ENCODE measurements at regions not wholly inside any gene's neighbourhood (a gene's known extent, or its start where the extent isn't known, plus 50 kb on each side); places are given as distances from the start of the nearest gene placed in this dataset.

GRCh38 chr12:98073610-98074009 lies 441.8 kb upstream of the TMPO start:
- Mint-ChIP-seq H3K4me1 (peaks cover 6 to 7% of the 10 kb centered on the region in 2 experiments), H3K9me3 (no peaks in the 10 kb centered on the region), H3K27ac (no peak overlapping the region; a peak in 1 of 7 replicates), H3K4me3 (no peak overlapping the region), H3K27me3 (ENCODE audit: low read depth) (no peaks in the 10 kb centered on the region), H3K36me3 (ENCODE audit: insufficient read depth in 1 of 3, low read depth in 3 of 3) (no peaks in the 10 kb centered on the region)
- Histone ChIP-seq H3K79me2 (ENCODE audit: insufficient read depth, low read length) (no peaks in the 10 kb centered on the region), H3K18ac (ENCODE audit: insufficient read length, low read depth, low read length) (no peak overlapping the region), H3K27me3 (ENCODE audit: insufficient read depth, low read length) (no peaks in the 10 kb centered on the region), H2AK5ac (ENCODE audit: insufficient read length, low read length) (no peak overlapping the region), H3K27ac (ENCODE audit: insufficient read length, low read depth, low read length) (no peak overlapping the region), H2AFZ (ENCODE audit: low read length) (no peak overlapping the region), H4K91ac (ENCODE audit: insufficient read length, low read depth, low read length) (no peak overlapping the region), H3K14ac (ENCODE audit: insufficient read depth, low read length) (no peak overlapping the region), H4K5ac (ENCODE audit: insufficient read length, low read depth, low read length) (no peak overlapping the region), H3K79me1 (ENCODE audit: insufficient read depth, low read depth, low read length, poor library complexity, severe bottlenecking) (no peaks in the 10 kb centered on the region), H3T11ph (ENCODE audit: low read length) (no peak overlapping the region), H3K23ac (ENCODE audit: insufficient read length, low read depth, low read length) (no peak overlapping the region), H4K20me1 (ENCODE audit: control insufficient read depth, insufficient read depth, insufficient read length) (no peaks in the 10 kb centered on the region), H2BK5ac (ENCODE audit: insufficient read length, low read length) (no peak overlapping the region), H2BK15ac (ENCODE audit: low read depth, low read length) (no peak overlapping the region), H3K9ac (ENCODE audit: extremely low read depth, insufficient read length, low read length) (no peak overlapping the region), H3K4me1 (ENCODE audit: insufficient read depth, low read length) (no peaks in the 10 kb centered on the region; the same call in 1 of the 2 replicates), H2BK12ac (ENCODE audit: insufficient read length, low read depth, low read length) (no peak overlapping the region), H3K9me3 (ENCODE audit: control insufficient read depth, low read depth, low read length) (no peaks in the 10 kb centered on the region), H3K4ac (ENCODE audit: low read depth, low read length) (no peak overlapping the region), H3K4me2 (ENCODE audit: insufficient read depth, insufficient read length, low read length) (no peak overlapping the region), H2BK120ac (ENCODE audit: low read depth, low read length, poor library complexity, severe bottlenecking) (no peak overlapping the region), H4K8ac (replicated peaks; ENCODE audit: insufficient read length, low read depth, low read length) (no peak overlapping the region), H3K23me2 (ENCODE audit: insufficient read length, low read depth, low read length, poor library complexity, severe bottlenecking) (no peaks in the 10 kb centered on the region), H2BK20ac (ENCODE audit: low read depth, low read length, poor library complexity, severe bottlenecking) (no peak overlapping the region), H3K56ac (ENCODE audit: insufficient read length, low read depth, low read length) (no peak overlapping the region)
- no CpG with 5 or more reads among the region's 3 CpGs for WGBS (ENCODE audit: extremely low coverage, insufficient read length, low lambda C conversion rate)
- DNase-seq = no peak
- no peak for TF ChIP-seq CTCF (conservative IDR thresholded peaks at IDR 0.05)

All from H9 (cell line).